ENCODE measurements at regions not wholly inside any gene's neighbourhood (a gene's known extent, or its start where the extent isn't known, plus 50 kb on each side); places are given as distances from the start of the nearest gene placed in this dataset.

GRCh38 chr14:82850576-82850975, 1316.9 kb upstream of the SEL1L start:
- intact Hi-C loops (cut with DNase I): no loop called here
- no peak for FAIRE-seq
- Histone ChIP-seq H3K9ac (ENCODE audit: low read length in 3 of 3) (no peak overlapping the region), H3K36me3 (ENCODE audit: control insufficient read depth in 2 of 3, insufficient read depth in 3 of 3, low read length in 3 of 3) (no peaks in the 10 kb centered on the region), H3K4me3 (ENCODE audit: low read length in 3 of 3) (no peak overlapping the region), H3K27ac (ENCODE audit: low read depth in 2 of 2, low read length in 2 of 2) (no peak overlapping the region), H3K9me3 (ENCODE audit: control insufficient read depth in 2 of 3, insufficient read depth in 1 of 3, low read length in 3 of 3) (no peaks in the 10 kb centered on the region), H3K27me3 (ENCODE audit: control insufficient read depth, insufficient read depth, low read length) (no peaks in the 10 kb centered on the region), H3K4me1 (ENCODE audit: control insufficient read depth in 2 of 3, insufficient read depth in 2 of 3, low read depth in 1 of 3, low read length in 3 of 3) (no peaks in the 10 kb centered on the region)
- TF ChIP-seq, protein P1, sequence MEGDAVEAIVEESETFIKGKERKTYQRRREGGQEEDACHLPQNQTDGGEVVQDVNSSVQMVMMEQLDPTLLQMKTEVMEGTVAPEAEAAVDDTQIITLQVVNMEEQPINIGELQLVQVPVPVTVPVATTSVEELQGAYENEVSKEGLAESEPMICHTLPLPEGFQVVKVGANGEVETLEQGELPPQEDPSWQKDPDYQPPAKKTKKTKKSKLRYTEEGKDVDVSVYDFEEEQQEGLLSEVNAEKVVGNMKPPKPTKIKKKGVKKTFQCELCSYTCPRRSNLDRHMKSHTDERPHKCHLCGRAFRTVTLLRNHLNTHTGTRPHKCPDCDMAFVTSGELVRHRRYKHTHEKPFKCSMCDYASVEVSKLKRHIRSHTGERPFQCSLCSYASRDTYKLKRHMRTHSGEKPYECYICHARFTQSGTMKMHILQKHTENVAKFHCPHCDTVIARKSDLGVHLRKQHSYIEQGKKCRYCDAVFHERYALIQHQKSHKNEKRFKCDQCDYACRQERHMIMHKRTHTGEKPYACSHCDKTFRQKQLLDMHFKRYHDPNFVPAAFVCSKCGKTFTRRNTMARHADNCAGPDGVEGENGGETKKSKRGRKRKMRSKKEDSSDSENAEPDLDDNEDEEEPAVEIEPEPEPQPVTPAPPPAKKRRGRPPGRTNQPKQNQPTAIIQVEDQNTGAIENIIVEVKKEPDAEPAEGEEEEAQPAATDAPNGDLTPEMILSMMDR (IDR thresholded peaks at IDR 0.05; ENCODE audit: borderline replicate concordance, extremely low read depth, insufficient read depth): no peak
- DNase-seq: no peak

- intact Hi-C loops (cut with DNase I): no loop called here
- H3K36me3 ChIP-seq (ENCODE audit: control insufficient read depth in 2 of 3, insufficient read depth in 3 of 3, low read length in 3 of 3): no peaks in the 10 kb centered on the region
- no peak for FAIRE-seq
- no peaks in the 10 kb centered on the region for H3K27me3 ChIP-seq (ENCODE audit: control insufficient read depth, insufficient read depth, low read length)
- H3K9ac ChIP-seq (ENCODE audit: low read length in 3 of 3): no peak overlapping the region
- TF ChIP-seq, protein P1 (IDR thresholded peaks at IDR 0.05; ENCODE audit: borderline replicate concordance, extremely low read depth, insufficient read depth): no peak
- DNase-seq: no peak
- H3K4me3 ChIP-seq (ENCODE audit: low read length in 3 of 3): no peak overlapping the region
- no peaks in the 10 kb centered on the region for H3K9me3 ChIP-seq (ENCODE audit: control insufficient read depth in 2 of 3, insufficient read depth in 1 of 3, low read length in 3 of 3)
- no peak overlapping the region for H3K27ac ChIP-seq (ENCODE audit: low read depth in 2 of 2, low read length in 2 of 2)
- no peaks in the 10 kb centered on the region for H3K4me1 ChIP-seq (ENCODE audit: control insufficient read depth in 2 of 3, insufficient read depth in 2 of 3, low read depth in 1 of 3, low read length in 3 of 3)
Measured at GRCh38 chr14:82854131-82854530, 1320.5 kb upstream of the SEL1L start.

DNA sequence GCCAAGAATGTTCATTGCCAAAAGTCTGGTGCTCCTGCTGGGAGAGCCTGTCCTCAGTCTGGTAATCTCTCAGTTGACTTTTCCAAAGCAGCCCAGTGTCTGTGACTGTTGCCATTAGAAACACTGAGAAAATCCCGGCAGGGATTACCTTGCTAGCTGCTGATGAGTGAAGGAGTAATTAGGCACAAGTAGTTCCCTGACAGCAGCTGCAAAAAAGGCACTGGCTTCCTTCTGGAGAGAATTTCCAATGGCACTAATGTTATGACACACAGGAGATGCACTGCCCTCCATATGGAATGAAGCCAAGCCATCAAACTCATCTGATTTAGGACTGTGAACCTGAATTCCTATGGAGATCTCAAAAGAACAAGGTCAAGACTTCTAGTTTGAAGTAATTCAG, 1321.2 kb upstream of the SEL1L start:
- no peak overlapping the region for H3K27ac ChIP-seq (ENCODE audit: low read depth in 2 of 2, low read length in 2 of 2)
- no peaks in the 10 kb centered on the region for H3K36me3 ChIP-seq (ENCODE audit: control insufficient read depth in 2 of 3, insufficient read depth in 3 of 3, low read length in 3 of 3)
- no peaks in the 10 kb centered on the region for H3K4me1 ChIP-seq (ENCODE audit: control insufficient read depth in 2 of 3, insufficient read depth in 2 of 3, low read depth in 1 of 3, low read length in 3 of 3)
- no peaks in the 10 kb centered on the region for H3K27me3 ChIP-seq (ENCODE audit: control insufficient read depth, insufficient read depth, low read length)
- H3K4me3 ChIP-seq (ENCODE audit: low read length in 3 of 3): no peak overlapping the region
- FAIRE-seq (no peak), DNase-seq (peak in 3 of 5 donors; percentile 9 to 25 (median 11))
- TF ChIP-seq, protein P1 (IDR thresholded peaks at IDR 0.05; ENCODE audit: borderline replicate concordance, extremely low read depth, insufficient read depth): no peak
- no peaks in the 10 kb centered on the region for H3K9me3 ChIP-seq (ENCODE audit: control insufficient read depth in 2 of 3, insufficient read depth in 1 of 3, low read length in 3 of 3)
- intact Hi-C loops (cut with DNase I): no loop called here
- H3K9ac ChIP-seq (ENCODE audit: low read length in 3 of 3): no peak overlapping the region

DNA sequence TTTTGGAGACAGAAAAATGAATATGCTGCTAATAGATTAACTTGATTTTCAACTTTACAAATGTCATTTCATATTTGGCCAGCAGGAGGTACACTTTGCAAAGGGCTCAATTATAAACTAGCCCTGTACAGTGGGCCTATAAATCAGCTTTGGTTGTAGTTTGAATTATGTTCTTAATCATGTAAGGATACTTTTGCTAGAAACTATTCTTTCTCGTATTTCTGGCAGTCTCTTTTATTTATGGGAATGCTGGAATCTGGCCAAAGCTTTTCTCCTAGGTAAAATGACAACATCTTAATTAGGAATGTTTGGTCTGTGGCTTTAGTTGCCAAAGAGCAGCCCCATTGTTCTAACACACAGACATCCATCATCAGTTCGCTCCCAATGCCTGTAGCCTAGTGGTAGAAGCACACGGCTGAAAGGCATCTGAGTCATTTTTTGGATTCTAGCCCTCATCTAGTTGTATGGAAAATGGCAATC, 1322.3 kb upstream of the SEL1L start:
- Histone ChIP-seq H3K4me1 (ENCODE audit: control insufficient read depth in 2 of 3, insufficient read depth in 2 of 3, low read depth in 1 of 3, low read length in 3 of 3) (no peaks in the 10 kb centered on the region), H3K27me3 (ENCODE audit: control insufficient read depth, insufficient read depth, low read length) (no peaks in the 10 kb centered on the region), H3K9ac (ENCODE audit: low read length in 3 of 3) (no peak overlapping the region), H3K9me3 (ENCODE audit: control insufficient read depth in 2 of 3, insufficient read depth in 1 of 3, low read length in 3 of 3) (no peaks in the 10 kb centered on the region), H3K27ac (ENCODE audit: low read depth in 2 of 2, low read length in 2 of 2) (no peak overlapping the region), H3K4me3 (ENCODE audit: low read length in 3 of 3) (no peak overlapping the region), H3K36me3 (ENCODE audit: control insufficient read depth in 2 of 3, insufficient read depth in 3 of 3, low read length in 3 of 3) (no peaks in the 10 kb centered on the region)
- no peak for FAIRE-seq
- intact Hi-C loops (cut with DNase I): no loop called here
- peak in 3 of 5 donors; percentile 12 to 66 (median 57) for DNase-seq
- TF ChIP-seq, protein P1 (IDR thresholded peaks at IDR 0.05; ENCODE audit: borderline replicate concordance, extremely low read depth, insufficient read depth): peak; percentile 23

Measured in kidney (tissue), 13 donors.